Adrenal gland (tissue), 5 donors: ENCODE measurements at regions not wholly inside any gene's neighbourhood (a gene's known extent, or its start where the extent isn't known, plus 50 kb on each side); places are given as distances from the start of the nearest gene placed in this dataset.

Experiments
- POLR2A ChIP-seq, 2 donors: fragments of 450-650 bp; IDR thresholded peaks; one replicate each; pipeline ENCODE4 v1.6.1; 2017; ENCODE audit warnings: antibody characterized with exemption in 2 of 2, mild to moderate bottlenecking in 2 of 2, moderate library complexity in 1 of 2
- TF ChIP-seq, protein P1 (sequence below), 6 experiments: fragments of 450-650 bp in 4 of 6; fragments of 200-600 bp in 2 of 6; sonication (generic) in 1 of 6; IDR thresholded peaks; 1 replicate in 5 of 6; 2 replicates in 1 of 6; pipeline versions ENCODE4 v1.5.1 to v1.8.0; 2016 to 2021; ENCODE audit warnings: antibody characterized with exemption in 6 of 6, mild to moderate bottlenecking in 2 of 6, moderate library complexity in 1 of 6
- donor health status: DM: no; HTN: no; CAD: no.

DNA sequence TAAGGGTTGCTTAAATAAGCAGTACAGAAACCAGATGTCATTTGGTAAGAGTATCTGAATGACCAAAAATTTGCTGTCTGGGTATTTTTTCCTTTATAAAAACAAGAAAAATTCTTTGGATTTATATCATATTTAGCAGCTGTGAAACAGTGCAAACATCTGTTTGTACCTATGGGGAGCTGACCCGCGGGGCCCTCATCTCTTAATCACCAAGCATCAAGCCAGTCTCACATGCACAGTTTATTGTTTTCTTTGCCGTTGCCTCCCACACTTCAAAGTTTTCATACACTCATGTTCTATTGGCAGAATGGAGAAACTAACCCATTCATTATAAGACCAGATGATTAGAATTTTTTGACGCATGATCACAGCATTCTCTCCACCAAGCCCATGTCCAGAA is 142.2 kb downstream of the BMP4 start:
- TF ChIP-seq, protein P1, sequence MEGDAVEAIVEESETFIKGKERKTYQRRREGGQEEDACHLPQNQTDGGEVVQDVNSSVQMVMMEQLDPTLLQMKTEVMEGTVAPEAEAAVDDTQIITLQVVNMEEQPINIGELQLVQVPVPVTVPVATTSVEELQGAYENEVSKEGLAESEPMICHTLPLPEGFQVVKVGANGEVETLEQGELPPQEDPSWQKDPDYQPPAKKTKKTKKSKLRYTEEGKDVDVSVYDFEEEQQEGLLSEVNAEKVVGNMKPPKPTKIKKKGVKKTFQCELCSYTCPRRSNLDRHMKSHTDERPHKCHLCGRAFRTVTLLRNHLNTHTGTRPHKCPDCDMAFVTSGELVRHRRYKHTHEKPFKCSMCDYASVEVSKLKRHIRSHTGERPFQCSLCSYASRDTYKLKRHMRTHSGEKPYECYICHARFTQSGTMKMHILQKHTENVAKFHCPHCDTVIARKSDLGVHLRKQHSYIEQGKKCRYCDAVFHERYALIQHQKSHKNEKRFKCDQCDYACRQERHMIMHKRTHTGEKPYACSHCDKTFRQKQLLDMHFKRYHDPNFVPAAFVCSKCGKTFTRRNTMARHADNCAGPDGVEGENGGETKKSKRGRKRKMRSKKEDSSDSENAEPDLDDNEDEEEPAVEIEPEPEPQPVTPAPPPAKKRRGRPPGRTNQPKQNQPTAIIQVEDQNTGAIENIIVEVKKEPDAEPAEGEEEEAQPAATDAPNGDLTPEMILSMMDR (IDR thresholded peaks at IDR 0.05), result no peak
- TF ChIP-seq POLR2A (IDR thresholded peaks at IDR 0.05), result no peak
